GM18505 (cell line): ENCODE measurements at regions not wholly inside any gene's neighbourhood (a gene's known extent, or its start where the extent isn't known, plus 50 kb on each side); places are given as distances from the start of the nearest gene placed in this dataset.
A peak's percentile ranks its signal among the peaks of the same experiment; 100 is the strongest.

Experiments
- ATAC-seq: cut with Tn5 transposase; IDR thresholded peaks from one replicate; pipeline ENCODE4 v1.9.1; 2021; ENCODE audit not compliant: unreplicated experiment
- POLR2A ChIP-seq: IDR thresholded peaks from 4 replicates; pipeline ENCODE4 v1.6.1; 2011; ENCODE audit warnings: borderline replicate concordance; ENCODE audit not compliant: insufficient read depth, insufficient read length; ENCODE audit errors: extremely low read depth

DNA sequence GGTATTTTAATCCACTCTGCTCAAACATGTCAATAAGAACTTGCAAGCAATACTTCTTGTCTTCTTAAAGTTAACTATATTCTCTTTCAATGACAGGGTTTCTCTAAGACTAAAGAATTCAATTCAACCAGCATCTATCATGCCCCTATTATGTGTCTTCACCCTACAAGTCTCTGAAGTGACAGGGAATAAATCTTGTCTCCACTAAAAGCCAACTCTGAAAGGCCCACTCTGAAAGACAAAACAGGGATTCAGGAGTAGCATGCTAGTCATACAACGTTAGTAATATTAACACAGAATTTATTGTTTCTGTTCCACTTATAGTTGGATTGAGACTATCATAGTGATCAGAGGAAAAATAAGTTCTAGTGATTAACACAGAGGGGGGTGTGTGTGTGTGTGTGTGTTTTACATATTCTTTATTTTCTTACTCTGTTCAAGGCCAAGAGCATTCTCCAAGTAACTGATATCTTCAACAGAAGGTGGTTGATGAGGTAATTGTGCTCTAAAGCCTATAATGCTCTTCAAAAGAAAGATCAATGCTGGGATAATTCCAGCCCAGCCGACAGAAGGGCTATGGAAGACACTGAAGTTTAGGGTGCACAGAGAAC, 122.4 kb upstream of the DCLK2 start:
- ATAC-seq = no peak
- no peak for TF ChIP-seq POLR2A

DNA sequence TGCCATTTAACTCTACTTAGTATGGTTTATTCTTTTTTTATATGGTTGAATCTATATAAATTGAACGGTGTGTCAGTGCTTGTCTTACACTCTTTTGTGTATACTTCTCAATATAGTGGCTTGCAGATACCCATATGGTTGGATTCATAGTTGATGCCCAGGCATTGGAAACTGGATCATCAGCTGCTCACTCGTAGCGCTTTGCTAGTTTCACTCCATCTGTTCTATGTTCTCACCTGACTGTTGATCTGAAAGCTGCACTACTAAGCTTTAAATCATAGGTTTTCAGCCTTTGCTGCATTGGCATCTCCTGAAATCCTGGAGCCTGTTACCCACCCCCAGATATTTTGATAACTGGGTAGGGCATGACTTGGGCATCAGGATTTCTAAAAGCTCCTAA, 121.6 kb upstream of the DCLK2 start:
- no peak for TF ChIP-seq POLR2A
- ATAC-seq = no peak

DNA sequence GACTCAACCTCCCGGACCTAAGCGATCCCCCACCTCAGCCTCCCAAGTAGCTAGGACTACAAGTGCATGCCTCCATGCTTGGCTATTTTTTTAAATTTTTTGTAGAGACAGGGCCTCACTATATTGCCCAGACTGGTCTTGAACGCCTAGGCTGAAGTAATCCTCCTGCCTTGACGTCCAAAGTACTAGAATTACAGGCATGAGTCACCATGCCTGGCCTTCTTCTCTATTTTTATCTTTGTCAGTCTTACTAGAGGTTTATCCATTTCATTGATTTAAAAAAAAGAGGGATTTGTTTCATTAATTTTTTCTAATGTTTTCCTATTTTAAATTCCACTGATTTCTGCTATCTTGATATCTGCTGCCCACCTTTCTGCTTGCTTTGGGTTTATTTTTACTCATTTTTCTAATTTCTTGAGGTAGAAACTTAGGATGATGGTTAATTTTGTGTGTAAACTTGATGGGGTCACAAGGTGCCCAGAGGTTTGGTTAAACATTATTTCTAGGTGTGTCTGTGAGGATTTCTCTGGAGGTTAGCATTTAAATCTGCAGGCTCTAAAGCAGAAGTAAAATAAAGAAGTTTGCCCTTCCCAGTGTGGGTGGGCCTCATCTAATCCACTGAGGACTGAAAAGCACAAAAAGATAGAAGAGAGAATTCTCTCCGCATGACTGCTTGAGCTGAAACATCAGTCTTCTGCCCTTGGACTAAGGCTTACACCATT, 116.2 kb upstream of the DCLK2 start:
- no peak for ATAC-seq
- TF ChIP-seq POLR2A = no peak

- no peak for ATAC-seq
- no peak for TF ChIP-seq POLR2A
Observed at GRCh38 chr4:149964001-149964796, 114.0 kb upstream of the DCLK2 start.

DNA sequence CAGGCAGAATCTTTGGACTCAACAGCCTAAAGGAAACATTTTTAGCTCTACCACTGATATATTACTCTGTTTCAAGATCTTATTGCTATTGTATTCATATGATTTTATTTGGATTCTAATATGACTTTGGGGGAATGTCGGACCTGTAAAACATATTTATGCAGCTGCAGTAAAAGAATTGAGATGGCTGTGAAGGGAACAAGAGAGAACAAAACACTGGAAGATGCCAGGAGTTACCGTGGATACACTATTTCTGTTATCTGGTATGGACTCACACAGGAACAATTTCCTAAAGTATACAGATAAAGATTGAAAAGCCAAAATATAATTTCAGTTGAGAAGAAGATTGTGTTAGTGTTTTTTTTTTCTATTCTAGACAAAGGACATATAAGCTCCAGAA, 113.0 kb upstream of the DCLK2 start:
- no peak for TF ChIP-seq POLR2A
- no peak for ATAC-seq

- no peak for TF ChIP-seq POLR2A
- no peak for ATAC-seq
Observed at GRCh38 chr4:149972407-149972806, 105.8 kb upstream of the DCLK2 start.

DNA sequence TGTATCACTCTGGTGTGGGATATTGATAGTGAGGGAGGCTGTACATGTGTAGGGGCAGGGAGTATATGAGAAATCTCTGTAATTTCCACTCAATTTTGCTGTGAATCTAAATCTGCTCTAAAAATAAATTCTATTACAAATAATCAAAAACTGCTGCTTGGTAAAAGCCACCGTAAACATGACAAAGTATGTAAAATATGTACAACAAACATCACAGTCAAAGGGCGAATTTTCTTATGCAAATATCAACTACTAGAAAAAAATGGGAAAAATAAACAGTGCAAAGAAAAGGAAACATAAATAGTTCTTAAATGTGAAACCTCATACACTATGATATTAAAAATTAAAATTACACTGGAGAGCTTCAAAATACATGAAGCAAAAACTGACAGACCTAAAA, 105.1 kb upstream of the DCLK2 start:
- no peak for TF ChIP-seq POLR2A
- ATAC-seq = no peak

DNA sequence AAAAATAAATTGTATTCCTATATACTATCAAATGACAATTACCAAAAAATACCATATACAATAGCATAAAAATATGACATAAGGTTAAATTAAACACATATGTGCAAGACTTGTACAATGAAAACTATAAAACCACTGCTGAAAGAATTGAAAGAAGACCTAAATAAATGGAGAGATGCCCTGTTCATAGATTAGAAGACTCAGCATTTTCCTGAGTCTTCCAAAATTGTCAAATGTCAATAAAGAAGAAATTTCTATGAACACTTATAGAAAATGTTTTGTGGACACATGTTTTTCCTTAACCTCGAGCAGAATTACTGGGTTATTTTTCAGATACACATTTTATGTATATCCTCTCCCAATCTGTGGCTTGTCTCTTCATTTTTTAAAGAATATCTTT, 103.1 kb upstream of the DCLK2 start:
- no peak for ATAC-seq
- TF ChIP-seq POLR2A = no peak

GRCh38 chr4:149980121-149980682, 98.0 kb upstream of the DCLK2 start:
- no peak for ATAC-seq
- no peak for TF ChIP-seq POLR2A

GRCh38 chr4:149980941-149981340, 97.3 kb upstream of the DCLK2 start:
- no peak for TF ChIP-seq POLR2A
- ATAC-seq = peak; percentile 69

GRCh38 chr4:149983401-149983800, 94.8 kb upstream of the DCLK2 start:
- ATAC-seq = no peak
- TF ChIP-seq POLR2A = no peak

DNA sequence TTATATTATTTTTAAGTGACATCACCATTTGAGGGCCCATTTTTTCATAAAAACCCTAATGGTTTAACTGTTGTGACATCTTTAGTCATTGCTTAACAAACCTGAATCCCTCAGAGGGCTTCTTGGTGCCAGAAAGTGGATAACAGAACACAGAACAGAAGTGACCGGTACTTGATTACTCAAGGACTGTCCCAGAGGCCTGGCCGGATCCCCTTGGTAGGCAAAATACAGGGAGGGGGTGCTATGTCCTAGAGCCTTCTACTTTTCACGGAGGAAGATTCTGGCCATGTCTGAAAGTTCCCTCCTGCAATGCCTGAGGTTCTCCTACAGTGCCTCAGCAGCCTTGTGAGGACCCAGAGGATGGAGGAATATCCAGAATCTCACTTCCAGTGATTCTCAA, 94.3 kb upstream of the DCLK2 start:
- no peak for ATAC-seq
- no peak for TF ChIP-seq POLR2A

GRCh38 chr4:149985981-149986380, 92.3 kb upstream of the DCLK2 start:
- no peak for ATAC-seq
- no peak for TF ChIP-seq POLR2A
